CD4-positive, alpha-beta T cell treated with Interleukin-17A for 1 hour (primary cell): ENCODE measurements at regions not wholly inside any gene's neighbourhood (a gene's known extent, or its start where the extent isn't known, plus 50 kb on each side); places are given as distances from the start of the nearest gene placed in this dataset.
"Not testable (repeated sequence)": the region's sequence is repeated elsewhere in the genome, so short reads cannot be mapped to it uniquely, and the experiment has no call there.

Experiments used
- DNase-seq: peaks from one replicate; pipeline ENCODE4 v3.0.0-alpha.2; 2020

DNA sequence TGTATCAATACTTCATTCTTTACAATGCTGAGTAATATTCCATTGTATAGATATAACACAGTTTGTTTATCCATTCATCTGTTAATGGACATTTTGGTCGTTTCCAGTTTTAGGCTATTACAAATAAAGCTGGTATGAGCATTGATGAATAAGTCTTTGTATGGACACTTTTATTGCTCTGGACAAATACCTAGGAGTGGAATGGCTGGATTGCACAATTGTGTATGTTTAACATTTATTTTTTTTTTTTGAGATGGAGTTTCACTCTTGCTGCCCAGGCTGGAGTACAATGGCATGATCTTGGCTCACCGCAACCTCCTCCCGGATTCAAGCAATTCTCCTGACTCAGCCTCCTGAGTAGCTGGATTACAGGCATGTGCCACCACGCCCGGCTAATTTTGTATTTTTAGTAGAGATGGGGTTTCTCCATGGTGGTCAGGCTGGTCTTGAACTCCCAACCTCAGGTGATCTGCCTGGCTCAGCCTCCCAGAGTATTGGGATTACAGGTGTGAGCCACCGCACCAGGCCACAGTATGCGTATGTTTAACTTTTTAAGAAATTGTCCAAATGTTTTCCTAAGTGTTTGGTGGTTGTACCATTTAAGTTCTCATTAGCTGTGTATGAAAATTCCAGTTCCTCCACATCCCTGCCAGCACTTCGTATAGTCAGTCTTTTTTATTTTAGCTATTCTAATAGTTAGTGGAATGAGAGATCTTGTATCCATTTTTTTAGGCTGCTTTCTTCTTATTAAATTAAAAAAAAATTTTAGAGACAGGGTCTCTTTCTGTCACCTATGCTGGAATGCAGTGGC lies 194.9 kb upstream of the HAAO start:
- DNase-seq = no peak

- DNase-seq = no peak
Measured at GRCh38 chr2:42984617-42985016, 192.2 kb upstream of the HAAO start.

GRCh38 chr2:42984081-42984480 lies 191.7 kb upstream of the HAAO start:
- DNase-seq = no peak

DNA sequence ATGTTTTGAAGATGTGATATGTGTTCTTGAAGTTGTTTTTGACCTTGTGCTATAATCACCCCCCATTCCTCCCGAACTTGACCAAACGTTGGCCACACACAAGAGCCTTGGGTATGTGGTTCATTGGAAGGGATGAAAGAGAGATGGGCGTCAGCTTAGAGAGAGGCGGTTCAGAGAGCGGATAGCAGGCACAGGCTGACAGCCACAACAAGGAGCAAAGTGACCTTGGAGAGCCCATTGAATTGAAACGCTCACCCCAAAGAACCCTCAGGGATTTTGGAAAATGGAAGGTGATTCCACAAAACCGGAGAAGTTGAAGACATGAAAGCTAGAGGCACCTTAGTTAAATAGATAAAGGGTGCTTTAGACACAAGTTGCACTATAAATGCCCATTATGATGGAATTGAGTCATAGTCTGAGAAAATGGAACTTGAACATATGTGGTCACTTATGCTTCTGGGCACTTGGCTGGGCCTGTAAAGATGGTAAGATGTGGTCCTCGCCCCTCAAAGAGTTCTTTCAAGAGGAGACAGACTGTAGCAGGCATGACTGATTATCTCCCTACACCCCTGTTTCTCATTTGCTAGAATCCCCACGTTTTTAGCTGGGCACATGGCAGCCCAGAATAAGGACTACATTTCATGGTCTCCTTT lies 188.5 kb upstream of the HAAO start:
- no peak for DNase-seq

GRCh38 chr2:42979870-42980763 lies 187.7 kb upstream of the HAAO start:
- no peak for DNase-seq

DNA sequence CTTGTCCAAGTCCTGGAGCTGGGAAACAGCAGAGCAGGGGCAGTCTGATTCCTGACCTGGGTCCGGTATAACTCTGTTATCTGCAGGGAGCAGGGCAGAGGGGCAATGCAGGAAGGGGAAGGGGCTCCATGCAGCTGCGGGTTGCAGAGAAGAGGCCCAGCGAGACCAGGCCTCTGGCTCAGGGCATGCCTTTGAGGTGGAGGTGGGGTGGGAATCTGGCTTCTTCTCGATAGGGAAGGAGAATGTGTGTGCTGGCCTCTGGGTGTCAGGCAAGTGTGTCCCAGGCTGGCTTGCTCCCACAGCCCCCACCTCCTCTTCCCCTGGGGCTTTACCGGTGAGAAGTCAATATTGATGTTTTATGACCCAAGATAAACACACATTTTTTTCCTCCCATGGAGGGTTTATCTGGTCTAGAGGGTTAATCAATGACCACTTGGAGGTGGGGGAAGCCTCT lies 187.1 kb upstream of the HAAO start:
- no peak for DNase-seq

DNA sequence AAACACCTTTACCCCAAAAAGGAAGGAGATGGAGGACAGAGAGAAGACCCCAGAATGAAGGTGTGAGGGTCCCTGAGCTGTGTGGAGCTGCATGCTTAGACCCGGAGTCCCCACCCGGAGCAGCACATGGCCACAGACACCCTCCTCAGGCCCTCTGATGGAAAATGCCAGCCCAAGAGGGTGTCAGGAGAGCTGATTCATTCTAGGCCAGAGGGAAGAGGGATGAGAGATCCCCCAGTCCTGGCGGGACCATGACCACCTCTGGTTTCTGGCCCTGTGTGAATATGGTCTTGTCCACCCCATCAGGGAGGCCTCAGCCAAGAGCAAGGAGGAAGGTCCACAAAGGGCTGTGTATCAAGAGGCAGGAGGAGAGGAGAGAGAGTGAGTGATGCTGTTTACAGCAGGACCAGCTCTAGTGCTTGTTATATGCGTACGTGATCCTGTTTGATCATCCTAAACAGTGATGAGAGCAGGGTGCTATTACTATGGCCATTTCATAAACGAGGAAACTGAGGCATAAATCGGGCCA lies 186.6 kb upstream of the HAAO start:
- DNase-seq = no peak

DNA sequence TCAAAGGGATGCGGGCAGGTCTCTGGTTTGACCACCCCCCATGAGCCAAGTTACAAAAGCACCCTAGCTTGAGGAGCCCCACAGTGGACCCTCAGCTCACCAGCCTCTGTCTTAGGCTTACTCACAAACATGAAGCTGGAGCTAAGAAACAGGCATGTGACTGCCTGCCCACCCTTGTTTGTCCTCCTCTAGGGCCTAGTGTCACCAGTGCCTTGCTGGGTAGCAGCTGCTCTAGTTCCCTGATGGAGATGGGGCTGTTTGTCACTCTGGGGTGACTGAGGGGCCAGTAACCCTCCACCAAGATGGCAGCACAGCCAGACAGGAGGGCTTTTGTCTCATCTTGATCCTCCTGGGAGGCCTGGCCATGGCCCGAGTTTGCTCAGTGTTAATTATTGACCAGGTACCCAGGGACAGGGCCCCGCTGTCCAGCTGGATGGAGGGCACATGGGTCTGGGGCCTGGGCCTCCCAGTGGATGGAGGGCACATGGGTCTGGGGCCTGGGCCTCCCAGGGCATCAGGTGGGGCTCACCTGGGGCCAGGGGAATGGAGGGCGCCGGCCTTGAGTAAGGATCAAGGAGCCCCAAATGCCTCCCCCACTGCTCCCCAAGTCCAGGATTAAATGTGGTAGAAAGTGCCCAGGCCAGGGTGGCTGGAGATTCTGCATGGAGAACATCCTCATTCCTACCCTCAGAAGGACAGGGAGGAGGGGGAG lies 185.9 kb upstream of the HAAO start:
- no peak for DNase-seq

DNA sequence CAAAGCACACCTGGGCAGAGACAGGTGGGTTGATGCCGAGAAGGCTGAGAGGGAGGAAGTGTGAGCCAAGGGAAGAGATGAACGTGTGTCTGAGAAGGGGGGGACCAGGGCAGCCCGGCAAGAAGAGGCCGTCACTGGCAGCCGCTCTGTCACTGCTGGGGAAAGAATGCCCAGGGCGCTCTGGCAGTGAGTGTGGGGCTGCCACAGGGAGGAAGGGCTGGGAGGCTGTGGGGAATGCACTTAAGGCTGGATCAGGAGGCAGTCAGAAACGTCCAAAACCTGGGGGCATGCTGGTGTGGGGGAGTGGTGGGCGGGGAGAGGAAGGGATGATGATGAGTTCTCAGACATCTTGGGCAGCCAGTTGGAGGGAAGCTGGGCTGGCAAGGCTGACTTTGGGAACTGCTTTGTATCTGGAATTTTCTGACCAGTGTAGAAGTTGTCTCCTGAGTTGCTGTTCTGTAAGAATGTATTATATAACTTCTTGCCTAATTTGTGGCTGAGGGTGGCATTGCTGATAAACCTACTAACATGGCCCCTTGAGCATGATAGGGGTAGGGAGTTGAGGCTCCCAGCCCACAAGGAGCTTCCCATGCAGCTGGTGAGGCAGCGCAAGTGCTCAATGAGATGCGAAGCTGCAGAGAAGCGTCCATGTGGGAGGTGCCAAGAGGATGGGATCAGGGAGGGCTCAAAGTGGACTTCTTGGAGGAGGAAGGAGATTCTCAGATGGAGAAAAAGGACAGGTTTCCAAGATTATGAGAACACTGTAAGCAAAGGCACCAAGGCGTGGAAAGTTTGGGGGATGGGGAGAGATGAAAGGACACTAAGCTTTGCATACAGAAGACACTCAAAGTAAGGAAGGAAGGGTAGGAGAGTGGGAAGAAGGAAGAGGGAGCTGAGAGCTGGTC lies 185.1 kb upstream of the HAAO start:
- no peak for DNase-seq

- no peak for DNase-seq
Measured at GRCh38 chr2:42976351-42976750, 184.0 kb upstream of the HAAO start.

DNA sequence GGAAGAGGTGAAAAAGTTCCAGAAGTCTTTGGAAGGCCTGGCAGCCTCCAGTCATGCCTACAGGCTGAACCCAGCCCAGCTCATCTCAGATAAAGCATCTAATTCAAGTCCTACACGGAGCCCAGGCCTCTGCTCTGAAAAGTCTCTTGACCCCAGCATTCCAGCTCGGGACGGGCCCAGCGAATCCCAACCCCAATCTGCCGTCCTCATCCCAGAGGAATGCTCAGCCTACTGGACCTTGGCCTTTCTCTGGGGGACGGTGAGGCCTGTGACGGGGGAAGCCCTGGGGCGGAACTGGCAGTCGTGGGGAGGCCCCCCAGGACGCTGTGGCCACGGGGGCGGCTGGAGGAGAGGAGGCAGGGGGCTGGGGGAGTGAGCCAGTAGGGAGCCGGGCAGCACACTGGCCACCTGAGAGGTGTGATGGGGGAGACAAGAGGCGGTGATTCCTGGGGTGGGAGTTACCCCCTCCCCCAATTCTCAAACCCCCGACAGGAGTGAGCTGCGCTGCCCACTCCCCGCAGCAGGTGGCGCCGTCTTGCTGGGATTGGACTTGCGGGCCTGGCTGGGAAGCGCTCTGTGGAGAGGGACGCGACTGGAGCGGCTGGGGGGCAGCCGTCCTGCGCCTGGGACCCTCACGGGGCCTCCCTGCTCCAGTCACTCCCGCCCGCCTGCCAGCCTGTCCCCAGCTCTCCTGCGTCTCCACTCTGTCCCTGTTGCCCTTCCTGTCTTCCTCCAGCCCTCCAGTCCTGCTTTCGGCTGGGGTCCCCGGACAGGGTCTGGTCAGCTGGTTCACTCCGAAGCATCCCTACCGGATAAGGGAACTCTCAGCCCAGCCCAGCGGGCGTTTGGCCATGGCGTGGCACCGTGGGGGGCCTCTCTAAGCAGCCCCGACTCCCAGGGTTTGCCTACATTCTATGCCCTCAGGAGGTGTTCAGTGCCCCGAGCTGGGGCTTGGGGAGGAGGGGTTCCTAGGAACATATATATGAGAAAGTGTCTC lies 182.6 kb upstream of the HAAO start:
- DNase-seq = peak; percentile 51

DNA sequence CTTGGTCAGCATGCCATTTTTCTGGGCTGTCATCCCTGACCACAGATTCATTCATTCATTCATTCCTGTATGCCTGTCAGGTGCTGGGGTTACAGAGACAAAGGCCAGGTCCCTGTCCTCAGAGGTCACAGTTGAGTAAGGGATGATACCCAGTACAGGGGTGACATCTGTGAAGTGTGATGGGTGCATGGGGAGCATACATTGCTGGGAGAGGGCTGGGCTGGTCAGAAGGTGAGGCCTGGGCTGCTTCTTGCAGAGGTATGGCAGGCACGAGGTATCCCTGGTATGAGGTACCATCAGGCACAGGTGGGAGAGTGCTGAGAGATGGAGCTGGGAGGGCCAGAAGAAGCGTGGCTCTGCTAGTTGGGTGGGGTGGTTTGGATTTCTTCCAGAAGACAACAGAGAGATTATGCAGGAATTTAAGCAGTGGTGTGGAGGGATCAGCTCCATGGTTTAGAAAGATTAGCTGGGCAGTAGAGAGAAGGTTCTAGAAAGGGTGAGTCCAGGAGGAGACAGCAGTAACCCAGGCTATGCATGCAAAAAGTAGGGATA lies 181.9 kb upstream of the HAAO start:
- no peak for DNase-seq

- no peak for DNase-seq
Measured at GRCh38 chr2:42973726-42974125, 181.3 kb upstream of the HAAO start.

GRCh38 chr2:42972933-42973516 lies 180.6 kb upstream of the HAAO start:
- DNase-seq = not testable (repeated sequence)

GRCh38 chr2:42971947-42972736 lies 179.8 kb upstream of the HAAO start:
- DNase-seq = no peak

DNA sequence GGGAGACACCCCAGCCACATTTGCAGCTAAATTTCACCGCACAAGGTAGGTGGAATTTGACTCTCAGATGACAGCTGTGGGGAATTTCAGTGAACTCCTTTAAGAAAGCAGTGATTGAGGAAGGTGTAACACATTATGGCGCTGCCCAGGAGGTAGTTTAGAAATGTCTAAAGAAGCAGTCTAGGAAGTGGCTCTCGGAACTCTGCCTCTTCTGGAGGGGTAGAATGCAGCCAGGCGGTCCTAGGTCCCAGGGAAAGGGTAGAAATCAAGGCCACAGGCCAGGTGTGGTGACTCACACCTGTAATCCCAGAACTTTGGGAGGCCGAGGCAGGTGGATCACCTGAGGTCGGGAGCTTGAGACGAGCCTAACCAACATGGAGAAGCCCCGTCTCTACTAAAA lies 179.0 kb upstream of the HAAO start:
- DNase-seq = no peak

- DNase-seq = no peak
Measured at GRCh38 chr2:42970151-42970550, 177.8 kb upstream of the HAAO start.
